T-helper 17 cell (primary cell): ENCODE measurements at regions not wholly inside any gene's neighbourhood (a gene's known extent, or its start where the extent isn't known, plus 50 kb on each side); places are given as distances from the start of the nearest gene placed in this dataset.
"Not testable (repeated sequence)": the region's sequence is repeated elsewhere in the genome, so short reads cannot be mapped to it uniquely, and the experiment has no call there.

Source experiments
- ATAC-seq: fragments of 150-1000 bp; cut with Tn5 transposase; 2 replicates; pipeline ENCODE4 v1.10.0; 2021; ENCODE audit warnings: mild to moderate bottlenecking, moderate library complexity
- DNase-seq, 3 donors: peaks; one replicate each; pipeline versions ENCODE4 v3.0.0 to v3.0.0-alpha.2; 2020 to 2021
- H3K9me3 ChIP-seq: one replicate; pipeline ENCODE4 v1.7.0; 2013; ENCODE audit warnings: low read length, mild to moderate bottlenecking; ENCODE audit not compliant: control insufficient read depth, poor library complexity, severe bottlenecking
- H3K27ac Mint-ChIP-seq: one replicate; pipeline ENCODE4 v1.8.0; 2022; ENCODE audit warnings: mild to moderate bottlenecking, moderate library complexity, mixed read lengths
- H3K27me3 Mint-ChIP-seq: one replicate; pipeline ENCODE4 v1.8.0; 2022; ENCODE audit warnings: mixed read lengths
- H3K36me3 Mint-ChIP-seq: one replicate; pipeline ENCODE4 v1.8.0; 2022; ENCODE audit warnings: low read depth, mixed read lengths
- H3K4me1 Mint-ChIP-seq: one replicate; pipeline ENCODE4 v1.8.0; 2022; ENCODE audit warnings: mild to moderate bottlenecking, mixed read lengths
- H3K4me3 Mint-ChIP-seq: one replicate; pipeline ENCODE4 v1.8.0; 2022; ENCODE audit warnings: mild to moderate bottlenecking, moderate library complexity, mixed read lengths

GRCh38 chr13:60214213-60215055 is 50.7 kb upstream of the DIAPH3 start:
- Mint-ChIP-seq H3K36me3 (no peaks in the 10 kb centered on the region), H3K4me1 (no peaks in the 10 kb centered on the region)

GRCh38 chr13:60220072-60220471 is 56.3 kb upstream of the DIAPH3 start:
- Mint-ChIP-seq H3K27ac (no peak overlapping the region), H3K27me3 (peaks cover 26% of the 10 kb centered on the region), H3K4me1 (no peaks in the 10 kb centered on the region), H3K4me3 (no peak overlapping the region), H3K36me3 (no peaks in the 10 kb centered on the region)
- ATAC-seq, result no peak
- no peaks in the 10 kb centered on the region for H3K9me3 ChIP-seq
- no peak for DNase-seq

More at GRCh38 chr13:60214213-60215055, 50.7 kb upstream of the DIAPH3 start:
- H3K27ac Mint-ChIP-seq, result no peak overlapping the region
- DNase-seq (no peak), ATAC-seq (no peak)
- H3K27me3 Mint-ChIP-seq, result peaks cover 28% of the 10 kb centered on the region
- no peak overlapping the region for H3K4me3 Mint-ChIP-seq
- no peaks in the 10 kb centered on the region for H3K9me3 ChIP-seq

- no peak for ATAC-seq
- no peak for DNase-seq
Measured at GRCh38 chr13:60221581-60221980, 57.9 kb upstream of the DIAPH3 start.

GRCh38 chr13:60226507-60226906 is 62.8 kb upstream of the DIAPH3 start:
- Mint-ChIP-seq H3K4me3 (no peak overlapping the region), H3K4me1 (no peaks in the 10 kb centered on the region), H3K27me3 (peaks cover 25% of the 10 kb centered on the region), H3K36me3 (no peaks in the 10 kb centered on the region), H3K27ac (no peak overlapping the region)
- H3K9me3 ChIP-seq, result no peaks in the 10 kb centered on the region
- no peak for DNase-seq
- no peak for ATAC-seq

More at GRCh38 chr13:60221581-60221980, 57.9 kb upstream of the DIAPH3 start:
- no peak overlapping the region for H3K4me3 Mint-ChIP-seq
- peaks cover 17% of the 10 kb centered on the region for H3K27me3 Mint-ChIP-seq
- no peaks in the 10 kb centered on the region for H3K36me3 Mint-ChIP-seq
- H3K4me1 Mint-ChIP-seq, result no peaks in the 10 kb centered on the region
- no peaks in the 10 kb centered on the region for H3K9me3 ChIP-seq
- no peak overlapping the region for H3K27ac Mint-ChIP-seq

- no peaks in the 10 kb centered on the region for H3K9me3 ChIP-seq
- ATAC-seq, result no peak
- H3K4me1 Mint-ChIP-seq, result no peaks in the 10 kb centered on the region
- H3K4me3 Mint-ChIP-seq, result no peak overlapping the region
- no peak for DNase-seq
- peaks cover 25% of the 10 kb centered on the region for H3K27me3 Mint-ChIP-seq
- no peaks in the 10 kb centered on the region for H3K36me3 Mint-ChIP-seq
- no peak overlapping the region for H3K27ac Mint-ChIP-seq
Measured at GRCh38 chr13:60227158-60227557, 63.4 kb upstream of the DIAPH3 start.

GRCh38 chr13:60229708-60230272 is 66.1 kb upstream of the DIAPH3 start:
- no peak for DNase-seq
- Mint-ChIP-seq H3K36me3 (no peaks in the 10 kb centered on the region), H3K27ac (no peak overlapping the region), H3K27me3 (peaks cover 46% of the 10 kb centered on the region), H3K4me3 (no peak overlapping the region), H3K4me1 (no peaks in the 10 kb centered on the region)
- no peaks in the 10 kb centered on the region for H3K9me3 ChIP-seq
- ATAC-seq, result no peak

GRCh38 chr13:60230593-60230992 is 66.9 kb upstream of the DIAPH3 start:
- H3K4me1 Mint-ChIP-seq, result no peaks in the 10 kb centered on the region
- no peaks in the 10 kb centered on the region for H3K9me3 ChIP-seq
- ATAC-seq (no peak), DNase-seq (no peak)
- H3K27me3 Mint-ChIP-seq, result peaks cover 53% of the 10 kb centered on the region
- H3K4me3 Mint-ChIP-seq, result no peak overlapping the region
- H3K27ac Mint-ChIP-seq, result no peak overlapping the region
- H3K36me3 Mint-ChIP-seq, result no peaks in the 10 kb centered on the region

- peaks cover 29% of the 10 kb centered on the region for H3K27me3 Mint-ChIP-seq
- H3K4me3 Mint-ChIP-seq, result no peak overlapping the region
- H3K9me3 ChIP-seq, result no peaks in the 10 kb centered on the region
- peaks cover 3% of the 10 kb centered on the region for H3K4me1 Mint-ChIP-seq
- DNase-seq (no peak), ATAC-seq (no peak)
- H3K27ac Mint-ChIP-seq, result no peak overlapping the region
- H3K36me3 Mint-ChIP-seq, result no peaks in the 10 kb centered on the region
Measured at GRCh38 chr13:60242043-60242595, 78.4 kb upstream of the DIAPH3 start.

- ATAC-seq, result no peak
Measured at GRCh38 chr13:60244381-60244780, 80.7 kb upstream of the DIAPH3 start.

GRCh38 chr13:60251419-60251818 is 87.7 kb upstream of the DIAPH3 start:
- not testable (repeated sequence) for H3K4me1 Mint-ChIP-seq, H3K27ac Mint-ChIP-seq, H3K9me3 ChIP-seq, H3K36me3 Mint-ChIP-seq, H3K27me3 Mint-ChIP-seq, H3K4me3 Mint-ChIP-seq, DNase-seq, ATAC-seq

More at GRCh38 chr13:60244381-60244780, 80.7 kb upstream of the DIAPH3 start:
- Mint-ChIP-seq H3K27me3 (peaks cover 29% of the 10 kb centered on the region), H3K27ac (no peak overlapping the region), H3K36me3 (no peaks in the 10 kb centered on the region), H3K4me3 (no peak overlapping the region), H3K4me1 (peaks cover 3% of the 10 kb centered on the region)
- no peak for DNase-seq
- H3K9me3 ChIP-seq, result no peaks in the 10 kb centered on the region

- Mint-ChIP-seq H3K36me3 (no peaks in the 10 kb centered on the region), H3K4me3 (no peak overlapping the region)
Measured at GRCh38 chr13:60258349-60258748, 94.6 kb upstream of the DIAPH3 start.

GRCh38 chr13:60260440-60260839 is 96.7 kb upstream of the DIAPH3 start:
- Mint-ChIP-seq H3K27me3 (peaks cover 16% of the 10 kb centered on the region), H3K27ac (no peak overlapping the region), H3K4me3 (no peak overlapping the region), H3K36me3 (no peaks in the 10 kb centered on the region), H3K4me1 (no peaks in the 10 kb centered on the region)
- DNase-seq (no peak), ATAC-seq (no peak)
- H3K9me3 ChIP-seq, result no peaks in the 10 kb centered on the region

More at GRCh38 chr13:60258349-60258748, 94.6 kb upstream of the DIAPH3 start:
- DNase-seq (no peak), ATAC-seq (no peak)
- Mint-ChIP-seq H3K4me1 (no peaks in the 10 kb centered on the region), H3K27me3 (peaks cover 9% of the 10 kb centered on the region), H3K27ac (no peak overlapping the region)
- no peaks in the 10 kb centered on the region for H3K9me3 ChIP-seq

GRCh38 chr13:60261432-60262351 is 98.0 kb upstream of the DIAPH3 start:
- no peaks in the 10 kb centered on the region for H3K9me3 ChIP-seq
- Mint-ChIP-seq H3K27ac (no peak overlapping the region), H3K4me1 (no peaks in the 10 kb centered on the region), H3K4me3 (no peak overlapping the region), H3K27me3 (peaks cover 16% of the 10 kb centered on the region), H3K36me3 (no peaks in the 10 kb centered on the region)
- DNase-seq, result no peak
- ATAC-seq, result no peak
